ENCODE measurements at regions not wholly inside any gene's neighbourhood (a gene's known extent, or its start where the extent isn't known, plus 50 kb on each side); places are given as distances from the start of the nearest gene placed in this dataset.

DNA sequence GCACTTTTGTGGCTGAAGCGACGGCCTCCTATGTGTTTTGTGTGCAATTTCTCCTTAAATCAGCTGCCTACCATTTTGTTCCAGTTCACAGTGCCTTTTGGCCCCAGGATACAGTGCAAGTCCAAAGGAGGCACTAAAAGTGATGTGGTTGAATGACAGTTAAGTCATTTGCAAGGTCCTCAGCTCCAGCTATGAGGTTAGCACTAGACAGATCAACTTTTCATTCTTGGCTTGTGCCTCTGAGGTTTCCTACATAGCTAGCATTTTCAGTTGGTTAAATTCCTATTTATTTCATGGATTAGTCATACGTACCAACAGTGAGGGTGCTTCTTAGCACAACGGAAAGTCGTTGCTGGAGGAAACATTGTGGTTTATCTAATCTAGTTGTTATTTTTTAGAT lies 59.3 kb upstream of the NTPCR start:
- no peak overlapping the region for H3K27ac ChIP-seq
- DNase-seq (ENCODE audit: low read depth, low spot score): no peak

DNA sequence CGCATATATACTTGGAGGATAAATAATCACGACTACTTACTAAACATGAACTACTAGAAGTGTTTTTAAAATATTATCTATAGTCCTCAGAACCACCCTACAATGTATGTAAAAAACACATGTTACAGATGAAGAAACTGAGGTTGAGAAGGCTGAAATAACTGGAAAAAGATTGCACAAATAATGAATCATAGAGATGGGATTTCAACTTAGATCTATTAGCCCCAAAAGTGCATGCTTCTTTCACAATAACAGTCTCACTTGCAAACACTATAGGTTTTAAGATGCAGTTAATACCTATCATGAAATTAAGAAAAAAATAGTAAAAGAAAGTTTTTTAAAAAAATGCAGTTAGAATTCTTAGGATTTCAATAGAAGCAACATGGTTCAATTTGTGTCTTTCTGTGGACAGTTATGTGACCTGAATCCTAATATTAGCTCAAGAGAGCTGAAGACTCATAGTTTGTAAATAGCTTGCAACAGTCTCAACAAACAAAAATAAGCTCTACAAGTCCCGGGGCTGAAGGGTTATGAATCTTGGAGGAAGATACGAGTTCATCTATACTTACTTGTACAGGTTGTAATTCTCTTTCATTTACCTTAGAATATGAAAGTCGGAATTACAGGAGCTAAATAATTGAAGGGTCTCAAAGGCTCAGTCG lies 58.6 kb upstream of the NTPCR start:
- DNase-seq (ENCODE audit: low read depth, low spot score): no peak
- no peak overlapping the region for H3K27ac ChIP-seq

DNA sequence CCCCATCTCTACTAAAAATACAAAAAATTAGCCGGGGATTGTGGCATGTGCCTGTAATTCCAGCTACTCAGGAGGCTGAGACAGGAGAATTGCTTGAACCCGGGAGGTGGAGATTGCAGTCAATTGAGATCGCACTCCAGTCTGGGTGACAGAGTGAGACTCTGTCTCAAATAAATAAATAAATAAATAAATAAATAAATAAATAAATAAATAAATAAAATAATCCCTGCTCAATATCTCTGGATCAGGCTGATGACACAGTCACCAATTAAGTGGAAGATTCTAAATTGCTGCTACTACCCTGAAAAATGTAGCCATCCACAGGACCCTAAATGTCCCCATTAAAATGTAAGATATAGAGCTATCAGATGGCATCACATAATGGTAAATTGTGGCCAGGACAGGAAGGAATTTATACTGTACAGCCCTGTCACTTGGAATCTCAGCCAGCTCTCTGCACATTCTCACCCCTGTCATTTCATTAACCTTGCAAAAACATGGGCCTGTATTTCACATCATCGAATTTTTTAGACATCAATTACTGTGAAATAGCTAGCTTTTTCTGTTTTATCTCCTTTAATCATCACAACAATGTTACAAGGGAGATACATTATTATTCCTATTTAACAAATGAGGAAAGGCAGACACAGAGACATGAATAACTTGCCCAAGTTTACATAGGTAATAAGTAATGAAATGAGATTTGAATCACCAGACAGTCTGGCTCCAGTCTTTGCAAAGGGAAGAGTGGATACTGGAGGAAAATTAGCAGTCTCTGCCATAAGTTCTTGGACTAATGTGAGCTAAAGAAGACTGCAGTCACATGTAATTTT lies 56.7 kb upstream of the NTPCR start:
- DNase-seq (ENCODE audit: low read depth, low spot score): no peak
- no peak overlapping the region for H3K27ac ChIP-seq

GRCh38 chr1:232894436-232894835 lies 56.0 kb upstream of the NTPCR start:
- H3K27ac ChIP-seq: no peak overlapping the region
- no peak for DNase-seq (ENCODE audit: low read depth, low spot score)

DNA sequence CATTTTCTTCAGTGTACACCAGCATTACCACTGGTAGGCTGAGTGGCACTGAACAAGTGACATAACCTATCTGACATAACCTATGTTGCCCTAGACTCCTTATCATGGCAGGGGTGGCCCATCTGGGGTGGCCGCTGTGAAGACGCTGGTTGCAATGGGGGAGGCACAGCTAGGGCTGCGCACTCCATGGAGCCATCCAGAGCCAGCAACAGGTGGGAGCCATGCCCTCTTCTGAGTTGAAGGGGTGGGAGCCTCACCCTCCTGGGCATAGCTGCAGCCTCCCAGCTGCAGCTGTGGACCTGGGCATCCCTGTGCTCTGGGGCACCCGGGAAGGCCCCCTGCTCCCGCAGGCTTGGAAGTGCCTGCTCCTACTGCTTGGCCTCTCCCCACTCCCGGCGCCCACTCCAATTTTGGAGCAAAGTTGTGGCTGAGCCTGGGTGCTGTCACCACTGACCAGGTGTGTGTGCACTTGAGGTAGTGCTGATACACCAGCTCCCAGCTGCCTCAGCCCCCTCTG lies 52.4 kb upstream of the NTPCR start:
- H3K27ac ChIP-seq: no peak overlapping the region
- DNase-seq (ENCODE audit: low read depth, low spot score): no peak

- no peak for DNase-seq (ENCODE audit: low read depth, low spot score)
- H3K27ac ChIP-seq: no peak overlapping the region
Observed at GRCh38 chr1:232899268-232899667, 51.1 kb upstream of the NTPCR start.

DNA sequence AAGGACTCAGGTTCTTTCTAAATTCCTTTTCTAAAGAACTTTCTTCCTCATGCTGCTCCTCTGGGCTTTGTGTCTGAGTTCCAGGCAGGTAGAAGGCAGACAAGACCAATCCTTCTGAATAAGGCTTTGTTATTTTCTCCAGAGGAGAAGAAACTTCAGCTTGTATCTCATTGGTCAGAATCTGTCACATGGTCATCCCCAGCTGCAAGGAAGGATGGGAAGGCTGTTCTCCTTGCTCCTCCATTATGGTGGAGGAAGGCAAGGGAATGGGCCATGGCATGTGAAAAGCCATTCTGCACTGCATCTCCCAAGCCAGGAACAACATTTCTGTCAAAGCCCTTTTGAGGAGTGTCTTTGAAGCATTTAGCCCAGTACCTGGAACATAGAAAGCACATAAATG lies 50.6 kb upstream of the NTPCR start:
- DNase-seq (ENCODE audit: low read depth, low spot score): no peak
- H3K27ac ChIP-seq: no peak overlapping the region
